HL-60 (cell line): ENCODE measurements at regions not wholly inside any gene's neighbourhood (a gene's known extent, or its start where the extent isn't known, plus 50 kb on each side); places are given as distances from the start of the nearest gene placed in this dataset.

Source experiments
- DNase-seq, 2 experiments: peaks; one replicate each; pipeline ENCODE4 v3.0.0-alpha.2; 2010 to 2020; ENCODE audit warnings: low read depth in 1 of 2, low spot score in 1 of 2
- H3K27ac ChIP-seq: fragments of 250-450 bp; sonication (Bioruptor Pico); replicated peaks from 2 replicates; pipeline ENCODE4 v1.5.1; 2020; ENCODE audit warnings: mild to moderate bottlenecking, moderate library complexity
- H3K27me3 ChIP-seq: fragments of 250-450 bp; sonication (Bioruptor Pico); 2 replicates; pipeline ENCODE4 v1.5.1; 2021; ENCODE audit warnings: mild to moderate bottlenecking, moderate library complexity; ENCODE audit not compliant: insufficient read depth, poor library complexity, severe bottlenecking
- H3K4me3 ChIP-seq: replicated peaks from 2 replicates; pipeline ENCODE4 v1.5.1; 2011; ENCODE audit warnings: mild to moderate bottlenecking, control low read depth, low read length; ENCODE audit not compliant: insufficient read depth
- GABPA ChIP-seq: IDR thresholded peaks from 2 replicates; pipeline ENCODE4 v1.6.1; 2012; ENCODE audit warnings: low read depth
- POLR2AphosphoS5 ChIP-seq: IDR thresholded peaks from 2 replicates; pipeline ENCODE4 v1.6.1; 2012; ENCODE audit warnings: low read depth
- SPI1 ChIP-seq: IDR thresholded peaks from 2 replicates; pipeline ENCODE4 v1.6.1; 2012; ENCODE audit warnings: low read depth, mild to moderate bottlenecking, borderline replicate concordance
- TF ChIP-seq, protein P1 (sequence below): IDR thresholded peaks from 2 replicates; pipeline ENCODE4 v1.6.1; 2012; ENCODE audit warnings: low read depth; ENCODE audit not compliant: insufficient replicate concordance
- TF ChIP-seq, protein P2 (sequence below): IDR thresholded peaks from one replicate; pipeline ENCODE4 v1.5.1; 2011; ENCODE audit warnings: low read length, control low read depth, inconsistent platforms; ENCODE audit not compliant: insufficient read depth

DNA sequence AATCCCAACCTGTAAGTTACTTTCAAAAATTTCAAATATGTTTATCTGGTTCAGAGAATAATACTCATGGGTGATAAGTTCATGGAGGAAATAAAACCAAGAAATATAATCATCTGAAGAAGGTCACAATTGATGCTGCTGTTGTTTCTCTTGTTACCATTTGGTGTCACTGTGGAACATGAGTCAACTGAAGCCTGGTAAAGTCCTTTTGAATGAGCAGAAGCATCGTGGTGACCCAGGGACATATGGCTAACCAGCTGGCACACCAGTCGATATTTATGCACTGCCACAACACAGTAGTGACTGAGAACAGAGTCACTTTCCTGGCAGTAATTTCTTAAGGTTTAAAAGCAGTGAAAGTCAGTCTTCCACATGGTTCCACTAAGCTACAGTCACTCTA is 612.9 kb upstream of the TLE4 start:
- TF ChIP-seq, protein P1, sequence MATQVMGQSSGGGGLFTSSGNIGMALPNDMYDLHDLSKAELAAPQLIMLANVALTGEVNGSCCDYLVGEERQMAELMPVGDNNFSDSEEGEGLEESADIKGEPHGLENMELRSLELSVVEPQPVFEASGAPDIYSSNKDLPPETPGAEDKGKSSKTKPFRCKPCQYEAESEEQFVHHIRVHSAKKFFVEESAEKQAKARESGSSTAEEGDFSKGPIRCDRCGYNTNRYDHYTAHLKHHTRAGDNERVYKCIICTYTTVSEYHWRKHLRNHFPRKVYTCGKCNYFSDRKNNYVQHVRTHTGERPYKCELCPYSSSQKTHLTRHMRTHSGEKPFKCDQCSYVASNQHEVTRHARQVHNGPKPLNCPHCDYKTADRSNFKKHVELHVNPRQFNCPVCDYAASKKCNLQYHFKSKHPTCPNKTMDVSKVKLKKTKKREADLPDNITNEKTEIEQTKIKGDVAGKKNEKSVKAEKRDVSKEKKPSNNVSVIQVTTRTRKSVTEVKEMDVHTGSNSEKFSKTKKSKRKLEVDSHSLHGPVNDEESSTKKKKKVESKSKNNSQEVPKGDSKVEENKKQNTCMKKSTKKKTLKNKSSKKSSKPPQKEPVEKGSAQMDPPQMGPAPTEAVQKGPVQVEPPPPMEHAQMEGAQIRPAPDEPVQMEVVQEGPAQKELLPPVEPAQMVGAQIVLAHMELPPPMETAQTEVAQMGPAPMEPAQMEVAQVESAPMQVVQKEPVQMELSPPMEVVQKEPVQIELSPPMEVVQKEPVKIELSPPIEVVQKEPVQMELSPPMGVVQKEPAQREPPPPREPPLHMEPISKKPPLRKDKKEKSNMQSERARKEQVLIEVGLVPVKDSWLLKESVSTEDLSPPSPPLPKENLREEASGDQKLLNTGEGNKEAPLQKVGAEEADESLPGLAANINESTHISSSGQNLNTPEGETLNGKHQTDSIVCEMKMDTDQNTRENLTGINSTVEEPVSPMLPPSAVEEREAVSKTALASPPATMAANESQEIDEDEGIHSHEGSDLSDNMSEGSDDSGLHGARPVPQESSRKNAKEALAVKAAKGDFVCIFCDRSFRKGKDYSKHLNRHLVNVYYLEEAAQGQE = no peak
- no peaks in the 10 kb centered on the region for H3K27me3 ChIP-seq
- no peak for DNase-seq
- no peak overlapping the region for H3K27ac ChIP-seq
- H3K4me3 ChIP-seq = no peak overlapping the region

DNA sequence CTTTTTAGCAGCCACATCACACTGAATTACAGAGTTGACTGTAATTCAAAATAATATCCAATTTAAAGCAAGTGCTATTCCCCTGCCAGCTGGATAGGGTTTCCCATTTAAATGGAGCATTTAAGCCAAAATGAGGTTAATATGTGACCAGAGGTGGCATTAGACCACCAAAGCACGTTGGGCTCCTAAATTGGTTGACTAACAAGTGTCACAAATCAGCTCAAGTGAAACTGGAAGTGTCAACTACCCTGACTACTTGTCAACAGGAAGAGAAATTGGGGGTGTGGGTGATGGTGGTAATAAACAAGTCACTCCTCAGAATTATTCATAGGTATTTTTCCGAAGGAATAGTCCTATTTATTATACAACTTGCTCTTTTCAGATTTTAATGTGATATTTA is 609.6 kb upstream of the TLE4 start:
- TF ChIP-seq SPI1 (no peak), GABPA (no peak), POLR2AphosphoS5 (no peak)
- TF ChIP-seq, protein P2, sequence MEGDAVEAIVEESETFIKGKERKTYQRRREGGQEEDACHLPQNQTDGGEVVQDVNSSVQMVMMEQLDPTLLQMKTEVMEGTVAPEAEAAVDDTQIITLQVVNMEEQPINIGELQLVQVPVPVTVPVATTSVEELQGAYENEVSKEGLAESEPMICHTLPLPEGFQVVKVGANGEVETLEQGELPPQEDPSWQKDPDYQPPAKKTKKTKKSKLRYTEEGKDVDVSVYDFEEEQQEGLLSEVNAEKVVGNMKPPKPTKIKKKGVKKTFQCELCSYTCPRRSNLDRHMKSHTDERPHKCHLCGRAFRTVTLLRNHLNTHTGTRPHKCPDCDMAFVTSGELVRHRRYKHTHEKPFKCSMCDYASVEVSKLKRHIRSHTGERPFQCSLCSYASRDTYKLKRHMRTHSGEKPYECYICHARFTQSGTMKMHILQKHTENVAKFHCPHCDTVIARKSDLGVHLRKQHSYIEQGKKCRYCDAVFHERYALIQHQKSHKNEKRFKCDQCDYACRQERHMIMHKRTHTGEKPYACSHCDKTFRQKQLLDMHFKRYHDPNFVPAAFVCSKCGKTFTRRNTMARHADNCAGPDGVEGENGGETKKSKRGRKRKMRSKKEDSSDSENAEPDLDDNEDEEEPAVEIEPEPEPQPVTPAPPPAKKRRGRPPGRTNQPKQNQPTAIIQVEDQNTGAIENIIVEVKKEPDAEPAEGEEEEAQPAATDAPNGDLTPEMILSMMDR = no peak
- TF ChIP-seq, protein P1 = no peak
- Histone ChIP-seq H3K27me3 (no peaks in the 10 kb centered on the region), H3K27ac (no peak overlapping the region), H3K4me3 (no peak overlapping the region)
- no peak for DNase-seq

DNA sequence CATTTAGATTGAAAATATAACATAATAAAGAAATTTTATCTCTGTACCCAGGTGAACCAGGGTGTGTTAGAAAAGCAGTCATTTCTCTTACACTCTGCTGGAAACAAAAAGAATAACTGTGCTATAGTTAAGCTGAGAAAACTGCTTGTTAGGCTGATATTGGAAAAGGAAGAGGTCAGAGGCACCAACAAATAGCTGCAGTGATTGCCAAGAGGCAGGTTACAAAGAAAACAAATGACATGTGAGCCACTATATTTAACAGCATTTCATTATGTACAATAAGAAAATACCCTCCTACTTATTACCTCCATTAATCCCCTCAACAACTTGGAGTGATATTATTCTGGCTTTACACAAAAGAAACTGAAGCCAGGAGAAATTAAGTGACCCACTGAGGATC is 607.9 kb upstream of the TLE4 start:
- Histone ChIP-seq H3K27me3 (no peaks in the 10 kb centered on the region), H3K4me3 (no peak overlapping the region), H3K27ac (no peak overlapping the region)
- TF ChIP-seq, protein P1 = no peak
- TF ChIP-seq GABPA (no peak), POLR2AphosphoS5 (no peak), SPI1 (no peak)
- TF ChIP-seq, protein P2 = no peak
- no peak for DNase-seq

DNA sequence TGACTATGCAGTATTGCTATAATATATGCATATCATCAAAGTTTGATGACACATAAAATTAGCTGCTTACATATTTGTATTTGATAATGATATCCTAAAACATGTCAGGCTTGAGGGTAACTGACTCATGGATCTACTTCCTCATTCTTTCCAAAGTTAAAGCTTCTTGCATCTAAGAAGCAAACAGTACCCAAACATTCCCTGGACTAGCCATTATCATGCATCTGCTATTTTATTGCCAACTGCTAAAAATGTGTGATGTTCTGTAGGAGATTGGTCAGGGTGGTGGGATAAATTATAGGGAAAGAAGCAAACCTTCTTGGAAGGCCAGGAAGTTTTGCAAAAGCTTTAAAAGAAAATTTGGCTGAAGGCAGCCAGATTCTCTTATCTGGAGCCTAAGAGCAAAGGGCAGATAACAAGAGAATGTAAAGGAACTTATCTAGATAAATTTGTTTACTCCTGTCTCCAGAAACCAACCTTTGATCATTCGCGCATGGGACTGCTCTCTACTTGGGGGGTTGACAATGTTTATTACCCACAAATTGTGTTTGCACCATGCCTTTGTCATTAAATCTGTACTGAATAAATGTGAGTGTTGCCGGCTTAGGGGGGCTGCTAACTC is 604.1 kb upstream of the TLE4 start:
- Histone ChIP-seq H3K27me3 (no peaks in the 10 kb centered on the region), H3K27ac (no peak overlapping the region), H3K4me3 (no peak overlapping the region)
- TF ChIP-seq SPI1 = no peak
- no peak for TF ChIP-seq POLR2AphosphoS5
- no peak for TF ChIP-seq GABPA
- TF ChIP-seq, protein P2 = no peak
- TF ChIP-seq, protein P1 = no peak
- no peak for DNase-seq
